A549 (cell line): ENCODE measurements at regions not wholly inside any gene's neighbourhood (a gene's known extent, or its start where the extent isn't known, plus 50 kb on each side); places are given as distances from the start of the nearest gene placed in this dataset.

Experiments used
- CTCF ChIP-seq: fragments of >200 bp; sonication (Bioruptor Twin); formaldehyde crosslinking; IDR thresholded peaks from 3 replicates; pipeline ENCODE4 v1.5.1; 2016
- MAX ChIP-seq: IDR thresholded peaks from 2 replicates; pipeline ENCODE4 v1.6.1; 2012
- MAZ ChIP-seq: fragments of 150-350 bp; IDR thresholded peaks from 2 replicates; pipeline ENCODE4 v1.6.1; 2014; ENCODE audit warnings: antibody characterized with exemption, low read depth, low read length, borderline replicate concordance
- POLR2A ChIP-seq: IDR thresholded peaks from 2 replicates; pipeline ENCODE4 v1.6.1; 2012; ENCODE audit warnings: mild to moderate bottlenecking, low read length
- RARB ChIP-seq: fragments of 250-450 bp; sonication (Bioruptor Pico); IDR thresholded peaks from 2 replicates; pipeline ENCODE4 v1.8.0; 2021; ENCODE audit warnings: mild to moderate bottlenecking, moderate library complexity
- RCOR1 ChIP-seq: fragments of 150-350 bp; IDR thresholded peaks from 2 replicates; pipeline ENCODE4 v1.6.1; 2014; ENCODE audit warnings: antibody characterized with exemption, low read length, low read depth
- REST ChIP-seq: fragments of 200-600 bp; sonication (generic); IDR thresholded peaks from 2 replicates; pipeline ENCODE4 v1.6.1; 2016; ENCODE audit warnings: antibody characterized with exemption, mild to moderate bottlenecking, moderate library complexity
- RNF2 ChIP-seq: fragments of 200-600 bp; sonication (generic); IDR thresholded peaks from 2 replicates; pipeline ENCODE4 v1.6.1; 2016; ENCODE audit warnings: low read depth, mild to moderate bottlenecking, antibody characterized with exemption, moderate library complexity, borderline replicate concordance

GRCh38 chr14:71597287-71597920 lies 334.8 kb upstream of the RGS6 start:
- TF ChIP-seq MAX (no peak), MAZ (no peak), POLR2A (no peak), REST (no peak), CTCF (no peak), RNF2 (no peak), RARB (CRISPR knock-in tag) (no peak), RCOR1 (no peak)
